AG04449 (cell line): ENCODE measurements at regions not wholly inside any gene's neighbourhood (a gene's known extent, or its start where the extent isn't known, plus 50 kb on each side); places are given as distances from the start of the nearest gene placed in this dataset.

Experiments
- CTCF ChIA-PET: fragments of 350-600 bp; formaldehyde crosslinking; extraction: SDS; loops from one replicate; lab custom pipeline; 2021; ENCODE audit warnings: antibody characterized with exemption; lab: Yijun Ruan, JAX
- POLR2A ChIA-PET: fragments of 400-600, 350-600 bp; formaldehyde crosslinking; extraction: SDS; loops from one replicate; lab custom pipeline; 2020; ENCODE audit warnings: antibody characterized with exemption, inconsistent platforms; lab: Yijun Ruan, JAX
- DNase-seq: peaks from one replicate; pipeline ENCODE4 v3.0.0-alpha.2; 2010; ENCODE audit warnings: low read depth, low spot score
- H3K4me3 ChIP-seq: 2 replicates; pipeline ENCODE4 v1.5.1; 2011; ENCODE audit warnings: low read depth, mild to moderate bottlenecking, control low read depth, low read length
- CTCF ChIP-seq: IDR thresholded peaks from one replicate; pipeline ENCODE4 v1.5.1; 2011; ENCODE audit warnings: mild to moderate bottlenecking, moderate library complexity, low read length, control low read depth, inconsistent platforms; ENCODE audit not compliant: insufficient read depth; ENCODE audit errors: missing control alignments

GRCh38 chr11:114818382-114818781, 140.1 kb downstream of the NXPE2 start:
- no peak for TF ChIP-seq CTCF
- no peak overlapping the region for H3K4me3 ChIP-seq
- DNase-seq, result no peak
- ChIA-PET POLR2A (no interaction called here), CTCF (no interaction called here)

GRCh38 chr11:114819028-114819427, 140.7 kb downstream of the NXPE2 start:
- ChIA-PET CTCF (no interaction called here), POLR2A (no interaction called here)
- no peak overlapping the region for H3K4me3 ChIP-seq
- TF ChIP-seq CTCF, result no peak
- DNase-seq, result no peak

- DNase-seq, result no peak
- TF ChIP-seq CTCF, result no peak
- ChIA-PET POLR2A (no interaction called here), CTCF (no interaction called here)
- no peak overlapping the region for H3K4me3 ChIP-seq
Measured at GRCh38 chr11:114820621-114821020, 142.3 kb downstream of the NXPE2 start.

GRCh38 chr11:114821621-114822412, 143.5 kb downstream of the NXPE2 start:
- no peak for TF ChIP-seq CTCF
- ChIA-PET CTCF (no interaction called here), POLR2A (no interaction called here)
- DNase-seq, result no peak
- no peak overlapping the region for H3K4me3 ChIP-seq

GRCh38 chr11:114826910-114827442, 148.6 kb downstream of the NXPE2 start:
- CTCF ChIA-PET, result no interaction called here
- DNase-seq, result no peak
- no peak for TF ChIP-seq CTCF

GRCh38 chr11:114827736-114828135, 149.4 kb downstream of the NXPE2 start:
- no peak for TF ChIP-seq CTCF
- ChIA-PET POLR2A (no interaction called here), CTCF (interaction anchor here (0.6 kb wide), 1 partner anchor 948 kb away, joined by 3 read pairs; no protein-coding TSS in a partner anchor)
- no peak for DNase-seq
- no peak overlapping the region for H3K4me3 ChIP-seq

More at GRCh38 chr11:114826910-114827442, 148.6 kb downstream of the NXPE2 start:
- no peak overlapping the region for H3K4me3 ChIP-seq
- POLR2A ChIA-PET, result no interaction called here
